ENCODE measurements at regions not wholly inside any gene's neighbourhood (a gene's known extent, or its start where the extent isn't known, plus 50 kb on each side); places are given as distances from the start of the nearest gene placed in this dataset.

DNA sequence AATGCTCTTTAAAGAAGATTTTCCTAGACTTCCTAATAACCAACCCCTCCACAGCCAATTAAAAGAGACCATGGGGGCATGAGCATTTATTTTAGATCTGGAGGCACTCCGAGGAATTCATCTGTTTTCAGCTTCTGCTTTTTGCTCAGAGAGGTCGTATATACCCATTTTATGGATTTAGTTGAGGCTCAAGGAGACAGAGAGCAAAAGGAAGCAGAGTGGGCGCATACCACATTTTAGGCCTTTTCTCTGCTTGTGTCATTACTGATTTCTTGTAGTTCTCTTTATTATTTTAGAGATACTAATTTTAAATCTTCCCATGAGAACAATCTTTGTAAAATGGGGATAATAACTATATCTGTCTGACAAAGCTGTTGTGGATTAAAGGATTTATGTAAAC, 129.6 kb upstream of the IFNGR1 start:
- TF ChIP-seq CTCF (IDR thresholded peaks at IDR 0.05) = no peak
- H3K27ac ChIP-seq = no peak overlapping the region
- peaks cover 0 to 4% of the 10 kb centered on the region in 2 experiments for H3K4me1 ChIP-seq (ENCODE audit: control insufficient read depth in 1 of 2, insufficient read depth in 1 of 2, low read depth in 1 of 2, low read length in 1 of 2)
- H3K27me3 ChIP-seq = peaks cover 57% of the 10 kb centered on the region
- no peak overlapping the region for H3K4me3 ChIP-seq (ENCODE audit: low read depth in 1 of 2, low read length in 1 of 2)
- no peaks in the 10 kb centered on the region for H3K36me3 ChIP-seq
- no peaks in the 10 kb centered on the region for H3K9me3 ChIP-seq

- Histone ChIP-seq H3K4me1 (ENCODE audit: control insufficient read depth in 1 of 2, insufficient read depth in 1 of 2, low read depth in 1 of 2, low read length in 1 of 2) (no peaks in the 10 kb centered on the region), H3K4me3 (ENCODE audit: low read depth in 1 of 2, low read length in 1 of 2) (no peak overlapping the region), H3K36me3 (no peaks in the 10 kb centered on the region), H3K9me3 (no peaks in the 10 kb centered on the region), H3K27ac (no peak overlapping the region), H3K27me3 (peaks cover 86% of the 10 kb centered on the region)
- TF ChIP-seq CTCF (IDR thresholded peaks at IDR 0.05) = no peak
Observed at GRCh38 chr6:137343241-137343640, 124.1 kb upstream of the IFNGR1 start.

DNA sequence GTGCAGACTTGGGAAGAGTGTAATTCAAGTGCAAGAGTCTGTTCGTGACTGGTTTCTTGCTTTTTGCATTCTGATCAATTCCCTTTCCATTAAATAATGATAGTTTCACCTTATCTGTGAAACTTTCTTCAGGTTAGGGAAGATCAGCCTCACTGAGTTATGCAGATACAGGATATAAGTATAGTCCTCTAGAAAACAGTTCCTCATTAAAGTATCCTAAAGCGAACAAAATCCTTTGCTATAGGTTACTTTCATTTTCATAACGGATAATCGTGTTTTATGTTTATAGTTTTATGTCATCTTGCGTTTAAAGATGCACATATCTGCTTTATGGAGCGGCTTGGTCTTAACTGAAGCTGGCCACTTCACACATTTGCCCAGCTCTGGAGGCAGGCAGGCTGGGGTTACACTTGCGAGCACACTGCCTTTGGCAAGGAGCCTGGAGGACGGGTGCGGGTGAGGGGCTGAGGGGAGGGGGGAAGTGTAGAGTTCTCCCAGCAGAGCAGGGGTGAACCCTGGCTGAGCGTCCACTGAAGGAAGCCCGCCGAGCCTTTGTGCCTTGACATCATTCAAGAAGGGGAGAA, 123.5 kb upstream of the IFNGR1 start:
- Histone ChIP-seq H3K9me3 (no peaks in the 10 kb centered on the region), H3K27ac (no peak overlapping the region), H3K4me1 (ENCODE audit: control insufficient read depth in 1 of 2, insufficient read depth in 1 of 2, low read depth in 1 of 2, low read length in 1 of 2) (no peaks in the 10 kb centered on the region), H3K27me3 (peaks cover 85% of the 10 kb centered on the region), H3K4me3 (ENCODE audit: low read depth in 1 of 2, low read length in 1 of 2) (peak overlapping the region; percentile 9 to 14), H3K36me3 (no peaks in the 10 kb centered on the region)
- no peak for TF ChIP-seq CTCF (IDR thresholded peaks at IDR 0.05)

DNA sequence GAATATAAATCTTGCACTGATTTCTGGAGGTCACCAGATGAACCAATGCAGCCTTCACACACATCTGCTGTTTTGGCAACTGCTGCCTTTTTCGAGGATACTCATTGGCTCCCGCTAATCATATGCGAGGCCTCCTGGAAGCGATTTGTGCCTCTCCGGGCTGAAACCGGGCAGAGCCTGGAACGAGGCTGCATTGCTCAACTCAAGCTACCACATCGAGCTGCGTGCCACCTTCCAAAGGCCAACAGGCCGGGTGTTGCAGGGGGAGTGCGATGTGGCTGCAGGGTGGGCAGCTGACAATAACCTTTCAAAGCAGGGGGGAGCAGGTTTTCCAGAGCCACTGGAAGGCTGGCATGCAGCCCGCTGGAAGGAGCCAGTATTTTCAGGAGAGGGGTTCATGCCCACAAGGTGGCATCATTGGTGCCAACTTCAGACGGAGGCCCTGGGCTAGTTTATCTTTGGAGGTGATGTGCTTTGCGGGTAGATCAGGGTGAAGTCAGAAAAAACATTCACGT, 122.6 kb upstream of the IFNGR1 start:
- no peak for TF ChIP-seq CTCF (IDR thresholded peaks at IDR 0.05)
- Histone ChIP-seq H3K36me3 (no peaks in the 10 kb centered on the region), H3K27ac (no peak overlapping the region), H3K4me1 (ENCODE audit: control insufficient read depth in 1 of 2, insufficient read depth in 1 of 2, low read depth in 1 of 2, low read length in 1 of 2) (no peaks in the 10 kb centered on the region), H3K27me3 (peaks cover 78% of the 10 kb centered on the region), H3K4me3 (ENCODE audit: low read depth in 1 of 2, low read length in 1 of 2) (no peak overlapping the region), H3K9me3 (no peaks in the 10 kb centered on the region)

DNA sequence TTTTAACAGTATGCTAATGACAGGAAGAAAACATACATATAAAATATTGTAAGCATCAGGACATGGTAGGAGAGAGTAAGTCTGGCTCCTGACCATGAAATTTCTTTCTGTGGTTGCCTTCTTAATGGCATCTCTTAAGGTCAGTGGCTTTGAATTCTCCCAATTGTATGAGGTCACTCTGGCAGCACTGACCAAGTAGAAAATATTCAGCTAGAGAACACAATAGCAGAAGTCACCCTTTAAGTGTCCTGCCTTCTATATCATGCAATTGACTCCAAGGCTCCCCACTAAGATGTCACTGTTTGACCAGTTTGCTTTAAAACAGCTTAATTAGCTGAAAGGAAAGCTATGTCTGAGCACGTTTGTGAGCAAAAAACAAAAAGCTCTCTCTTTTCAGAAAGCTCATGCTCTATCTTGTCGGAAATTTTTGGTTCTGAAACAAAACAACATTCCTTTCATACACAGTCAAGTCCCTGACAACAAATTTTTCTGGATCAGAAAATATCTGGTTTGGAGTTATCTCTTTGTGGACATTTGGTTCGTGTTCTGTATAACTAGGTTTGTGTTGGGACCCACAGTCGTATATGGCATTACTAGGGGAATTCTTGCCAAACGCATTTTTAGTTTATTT, 120.9 kb upstream of the IFNGR1 start:
- H3K36me3 ChIP-seq = no peaks in the 10 kb centered on the region
- TF ChIP-seq CTCF (IDR thresholded peaks at IDR 0.05) = no peak
- no peak overlapping the region for H3K4me3 ChIP-seq (ENCODE audit: low read depth in 1 of 2, low read length in 1 of 2)
- H3K9me3 ChIP-seq = no peaks in the 10 kb centered on the region
- no peaks in the 10 kb centered on the region for H3K4me1 ChIP-seq (ENCODE audit: control insufficient read depth in 1 of 2, insufficient read depth in 1 of 2, low read depth in 1 of 2, low read length in 1 of 2)
- H3K27ac ChIP-seq = no peak overlapping the region
- H3K27me3 ChIP-seq = peaks cover 79% of the 10 kb centered on the region

All from neutrophil (primary cell).